HEK293 (cell line): ENCODE measurements at regions not wholly inside any gene's neighbourhood (a gene's known extent, or its start where the extent isn't known, plus 50 kb on each side); places are given as distances from the start of the nearest gene placed in this dataset.

ENCODE experiments used
- BCL11A ChIP-seq: fragments of 450-650 bp; formaldehyde crosslinking; IDR thresholded peaks from 2 replicates; pipeline ENCODE4 v1.5.1; 2016; ENCODE audit warnings: low read depth, missing biosample characterization, missing genetic modification characterization
- GLI2 ChIP-seq: fragments of 450-650 bp; formaldehyde crosslinking; IDR thresholded peaks from 2 replicates; pipeline ENCODE4; 2017; ENCODE audit warnings: missing biosample characterization, missing genetic modification characterization, low read depth, borderline replicate concordance
- GLIS1 ChIP-seq: fragments of 450-650 bp; formaldehyde crosslinking; IDR thresholded peaks from 2 replicates; pipeline ENCODE4 v1.5.1; 2016; ENCODE audit warnings: missing biosample characterization, missing genetic modification characterization
- HOXD13 ChIP-seq: sonication (generic); formaldehyde crosslinking; IDR thresholded peaks from 2 replicates; pipeline ENCODE4 v1.8.0; 2022; ENCODE audit warnings: missing genetic modification reagents, borderline replicate concordance
- INSM2 ChIP-seq: fragments of 450-650 bp; formaldehyde crosslinking; IDR thresholded peaks from 2 replicates; pipeline ENCODE4 v1.5.1; 2016; ENCODE audit warnings: missing biosample characterization, missing genetic modification characterization
- MEIS1 ChIP-seq: sonication (generic); formaldehyde crosslinking; IDR thresholded peaks from 2 replicates; pipeline ENCODE4 v1.8.1; 2022; ENCODE audit warnings: missing genetic modification reagents, mild to moderate bottlenecking, borderline replicate concordance
- PRDM4 ChIP-seq: fragments of 450-650 bp; formaldehyde crosslinking; IDR thresholded peaks from 2 replicates; pipeline ENCODE4 v1.5.1; 2017; ENCODE audit warnings: missing biosample characterization, missing genetic modification characterization
- SCRT1 ChIP-seq: fragments of 450-650 bp; formaldehyde crosslinking; IDR thresholded peaks from 2 replicates; pipeline ENCODE4 v1.5.1; 2016; ENCODE audit warnings: missing biosample characterization, missing genetic modification characterization, borderline replicate concordance
- WT1 ChIP-seq: fragments of 450-650 bp; formaldehyde crosslinking; IDR thresholded peaks from 2 replicates; pipeline ENCODE4 v1.5.1; 2016; ENCODE audit warnings: missing biosample characterization, missing genetic modification characterization
- ZBTB11 ChIP-seq: fragments of 450-650 bp; formaldehyde crosslinking; conservative IDR thresholded peaks from 2 replicates; pipeline ENCODE4 v1.5.1; 2016; ENCODE audit warnings: low read depth, missing biosample characterization, missing genetic modification characterization
- ZBTB44 ChIP-seq: fragments of 450-650 bp; IDR thresholded peaks from 2 replicates; pipeline ENCODE4 v1.5.1; 2018; ENCODE audit warnings: missing biosample characterization, mild to moderate bottlenecking, missing genetic modification characterization
- ZBTB48 ChIP-seq: fragments of 450-650 bp; formaldehyde crosslinking; IDR thresholded peaks from 2 replicates; pipeline ENCODE4 v1.5.1; 2016; ENCODE audit warnings: missing biosample characterization, missing genetic modification characterization
- ZFHX2 ChIP-seq: fragments of 450-650 bp; formaldehyde crosslinking; conservative IDR thresholded peaks from 2 replicates; pipeline ENCODE4 v1.5.1; 2016; ENCODE audit warnings: missing biosample characterization, missing genetic modification characterization
- ZFP3 ChIP-seq: fragments of 450-650 bp; formaldehyde crosslinking; IDR thresholded peaks from 2 replicates; pipeline ENCODE4 v1.5.1; 2016; ENCODE audit warnings: low read depth, missing biosample characterization, missing genetic modification characterization
- ZIC2 ChIP-seq: fragments of 450-650 bp; formaldehyde crosslinking; IDR thresholded peaks from 2 replicates; pipeline ENCODE4 v1.5.1; 2016; ENCODE audit warnings: missing biosample characterization, missing genetic modification characterization
- ZNF112 ChIP-seq: fragments of 450-650 bp; formaldehyde crosslinking; IDR thresholded peaks from 2 replicates; pipeline ENCODE4 v1.5.0; 2017; ENCODE audit warnings: missing biosample characterization, missing genetic modification characterization
- ZNF169 ChIP-seq: fragments of 450-650 bp; formaldehyde crosslinking; IDR thresholded peaks from 2 replicates; pipeline ENCODE4 v1.5.1; 2016; ENCODE audit warnings: missing biosample characterization, missing genetic modification characterization
- ZNF184 ChIP-seq: fragments of 450-650 bp; IDR thresholded peaks from 2 replicates; pipeline ENCODE4 v1.5.1; 2018; ENCODE audit warnings: missing biosample characterization, mild to moderate bottlenecking, missing genetic modification characterization
- ZNF19 ChIP-seq: fragments of 450-650 bp; formaldehyde crosslinking; IDR thresholded peaks from 2 replicates; pipeline ENCODE4; 2016; ENCODE audit warnings: missing biosample characterization, missing genetic modification characterization, low read depth
- ZNF214 ChIP-seq: fragments of 450-650 bp; formaldehyde crosslinking; IDR thresholded peaks from 2 replicates; pipeline ENCODE4 v1.5.1; 2017; ENCODE audit warnings: missing biosample characterization, mild to moderate bottlenecking, missing genetic modification characterization, borderline replicate concordance
- ZNF221 ChIP-seq: fragments of 450-650 bp; formaldehyde crosslinking; IDR thresholded peaks from 2 replicates; pipeline ENCODE4 v1.5.1; 2017; ENCODE audit warnings: missing biosample characterization, missing genetic modification characterization, borderline replicate concordance
- ZNF398 ChIP-seq: fragments of 450-650 bp; formaldehyde crosslinking; IDR thresholded peaks from 2 replicates; pipeline ENCODE4 v1.5.1; 2017; ENCODE audit warnings: missing biosample characterization, missing genetic modification characterization
- ZNF423 ChIP-seq: fragments of 450-650 bp; formaldehyde crosslinking; IDR thresholded peaks from 2 replicates; pipeline ENCODE4 v1.5.1; 2016; ENCODE audit warnings: missing biosample characterization, missing genetic modification characterization
- ZNF513 ChIP-seq: fragments of 450-650 bp; IDR thresholded peaks from 2 replicates; pipeline ENCODE4 v1.5.1; 2018; ENCODE audit warnings: missing biosample characterization, missing genetic modification characterization
- ZNF514 ChIP-seq: fragments of 450-650 bp; formaldehyde crosslinking; IDR thresholded peaks from 2 replicates; pipeline ENCODE4 v1.5.1; 2016; ENCODE audit warnings: missing biosample characterization, missing genetic modification characterization
- ZNF580 ChIP-seq: fragments of 450-650 bp; formaldehyde crosslinking; IDR thresholded peaks from 2 replicates; pipeline ENCODE4 v1.5.1; 2016; ENCODE audit warnings: missing biosample characterization, missing genetic modification characterization
- ZNF596 ChIP-seq: fragments of 450-650 bp; IDR thresholded peaks from 2 replicates; pipeline ENCODE4 v1.5.0; 2018; ENCODE audit warnings: missing biosample characterization, mild to moderate bottlenecking, missing genetic modification characterization, moderate library complexity
- ZNF707 ChIP-seq: fragments of 450-650 bp; formaldehyde crosslinking; IDR thresholded peaks from 2 replicates; pipeline ENCODE4 v1.5.1; 2016; ENCODE audit warnings: missing biosample characterization, missing genetic modification characterization

GRCh38 chr5:54390015-54390414 is 65.5 kb upstream of the HSPB3 start (continued):
- peak; percentile 72 for TF ChIP-seq PRDM4 (tag by site-specific recombination)
- TF ChIP-seq ZNF112 (tag by site-specific recombination), result no peak
- peak; percentile 99 for TF ChIP-seq GLIS1
- no peak for TF ChIP-seq MEIS1 (CRISPR knock-in tag)
- no peak for TF ChIP-seq ZNF513 (tag by site-specific recombination)
- TF ChIP-seq ZFHX2 (tag by site-specific recombination), result no peak
- peak; percentile 83 for TF ChIP-seq ZNF184 (tag by site-specific recombination)
- no peak for TF ChIP-seq ZNF221
- TF ChIP-seq BCL11A (tag by site-specific recombination), result peak; percentile 81; the same call in 1 of the 2 replicates
- no peak for TF ChIP-seq ZBTB11 (tag by site-specific recombination)
- peak; percentile 86 for TF ChIP-seq GLI2 (tag by site-specific recombination)
- peak; percentile 80 for TF ChIP-seq ZNF596 (tag by site-specific recombination)
- no peak for TF ChIP-seq ZNF707 (tag by site-specific recombination)
- TF ChIP-seq ZBTB44, result peak; percentile 98
- TF ChIP-seq ZNF214, result no peak
- TF ChIP-seq ZNF580 (tag by site-specific recombination), result peak; percentile 70; the same call in 1 of the 2 replicates
- TF ChIP-seq ZIC2 (tag by site-specific recombination), result peak; percentile 96
- no peak for TF ChIP-seq ZNF514
- TF ChIP-seq SCRT1 (tag by site-specific recombination), result peak; percentile 27; the same call in 1 of the 2 replicates
- TF ChIP-seq HOXD13 (CRISPR knock-in tag), result peak; percentile 69; the same call in 1 of the 2 replicates
- TF ChIP-seq ZBTB48 (tag by site-specific recombination), result no peak
- TF ChIP-seq ZFP3 (tag by site-specific recombination), result no peak
- peak; percentile 40; the same call in 1 of the 2 replicates for TF ChIP-seq ZNF398 (tag by site-specific recombination)
- peak; percentile 64 for TF ChIP-seq ZNF423 (tag by site-specific recombination)
- peak; percentile 81 for TF ChIP-seq INSM2 (tag by site-specific recombination)
- TF ChIP-seq WT1 (tag by site-specific recombination), result peak; percentile 87
- TF ChIP-seq ZNF19 (tag by site-specific recombination), result no peak
- TF ChIP-seq ZNF169, result no peak
